ENCODE measurements at regions not wholly inside any gene's neighbourhood (a gene's known extent, or its start where the extent isn't known, plus 50 kb on each side); places are given as distances from the start of the nearest gene placed in this dataset.
"Not testable (repeated sequence)": the region's sequence is repeated elsewhere in the genome, so short reads cannot be mapped to it uniquely, and the experiment has no call there.

- Mint-ChIP-seq H3K4me3 (no peak overlapping the region), H3K27ac (no peak overlapping the region), H3K4me1 (no peaks in the 10 kb centered on the region), H3K27me3 (no peaks in the 10 kb centered on the region), H3K36me3 (no peaks in the 10 kb centered on the region), H3K9me3 (peaks cover 0 to 11% (median 6%) of the 10 kb centered on the region in 8 donors)
- H3K36me3 ChIP-seq (ENCODE audit: insufficient read depth, low read length): no peaks in the 10 kb centered on the region
- no peaks in the 10 kb centered on the region for H3K4me1 ChIP-seq (ENCODE audit: insufficient read depth, low read length)
- no peaks in the 10 kb centered on the region for H3K9me3 ChIP-seq (ENCODE audit: control insufficient read depth in 1 of 2, low read length in 2 of 2)
- CTCF ChIA-PET (ENCODE audit: partially characterized antibody): no interaction called here
- intact Hi-C loops (cut with micrococcal nuclease): no loop called here
- H3K27me3 ChIP-seq (ENCODE audit: insufficient read depth, low read length): no peaks in the 10 kb centered on the region
- H3K27ac ChIP-seq (ENCODE audit: low read depth, low read length): no peak overlapping the region
- no peak overlapping the region for H3K4me3 ChIP-seq (ENCODE audit: low read length in 2 of 2)
- no peak for DNase-seq
- POLR2A ChIA-PET (ENCODE audit: partially characterized antibody): no interaction called here
These were observed 550.0 kb upstream of the SYT4 start for GRCh38 chr18:43827311-43827710.

GRCh38 chr18:43830303-43830702 is 553.0 kb upstream of the SYT4 start:
- no peak for DNase-seq
- Mint-ChIP-seq H3K4me1 (no peaks in the 10 kb centered on the region), H3K9me3 (peaks cover 0 to 15% (median 6%) of the 10 kb centered on the region in 8 donors), H3K27ac (no peak overlapping the region), H3K27me3 (no peaks in the 10 kb centered on the region), H3K4me3 (no peak overlapping the region), H3K36me3 (no peaks in the 10 kb centered on the region)
- Histone ChIP-seq H3K27ac (ENCODE audit: low read depth, low read length) (no peak overlapping the region), H3K4me3 (ENCODE audit: low read length in 2 of 2) (no peak overlapping the region), H3K4me1 (ENCODE audit: insufficient read depth, low read length) (no peaks in the 10 kb centered on the region), H3K27me3 (ENCODE audit: insufficient read depth, low read length) (no peaks in the 10 kb centered on the region), H3K36me3 (ENCODE audit: insufficient read depth, low read length) (no peaks in the 10 kb centered on the region), H3K9me3 (ENCODE audit: control insufficient read depth in 1 of 2, low read length in 2 of 2) (no peaks in the 10 kb centered on the region)
- ChIA-PET POLR2A (ENCODE audit: partially characterized antibody) (no interaction called here), CTCF (ENCODE audit: partially characterized antibody) (no interaction called here)
- intact Hi-C loops (cut with micrococcal nuclease): no loop called here

- H3K36me3 Mint-ChIP-seq: no peaks in the 10 kb centered on the region
- ChIA-PET POLR2A (ENCODE audit: partially characterized antibody) (no interaction called here), CTCF (ENCODE audit: partially characterized antibody) (interaction anchor here (0.9 kb wide), 1 partner anchor 12 kb away, joined by 3 read pairs; no protein-coding TSS in a partner anchor)
These were observed 553.7 kb upstream of the SYT4 start for GRCh38 chr18:43830947-43831346.

GRCh38 chr18:43846299-43846698 is 569.0 kb upstream of the SYT4 start:
- no peaks in the 10 kb centered on the region for H3K36me3 Mint-ChIP-seq
- H3K4me1 ChIP-seq (ENCODE audit: insufficient read depth, low read length): no peaks in the 10 kb centered on the region
- H3K36me3 ChIP-seq (ENCODE audit: insufficient read depth, low read length): no peaks in the 10 kb centered on the region
- intact Hi-C loops (cut with micrococcal nuclease): no loop called here
- POLR2A ChIA-PET (ENCODE audit: partially characterized antibody): no interaction called here
- H3K4me3 ChIP-seq (ENCODE audit: low read length in 2 of 2): no peak overlapping the region
- peaks cover 0 to 11% (median 6%) of the 10 kb centered on the region in 8 donors for H3K9me3 Mint-ChIP-seq
- H3K27me3 Mint-ChIP-seq: no peaks in the 10 kb centered on the region
- no peak for DNase-seq
- H3K9me3 ChIP-seq (ENCODE audit: control insufficient read depth in 1 of 2, low read length in 2 of 2): no peaks in the 10 kb centered on the region
- H3K27me3 ChIP-seq (ENCODE audit: insufficient read depth, low read length): no peaks in the 10 kb centered on the region
- CTCF ChIA-PET (ENCODE audit: partially characterized antibody): no interaction called here
- H3K4me1 Mint-ChIP-seq: no peaks in the 10 kb centered on the region
- no peak overlapping the region for H3K27ac ChIP-seq (ENCODE audit: low read depth, low read length)
- no peak overlapping the region for H3K4me3 Mint-ChIP-seq
- no peak overlapping the region for H3K27ac Mint-ChIP-seq

More at GRCh38 chr18:43830947-43831346, 553.7 kb upstream of the SYT4 start:
- Histone ChIP-seq H3K9me3 (ENCODE audit: control insufficient read depth in 1 of 2, low read length in 2 of 2) (no peaks in the 10 kb centered on the region), H3K4me1 (ENCODE audit: insufficient read depth, low read length) (no peaks in the 10 kb centered on the region), H3K36me3 (ENCODE audit: insufficient read depth, low read length) (no peaks in the 10 kb centered on the region), H3K4me3 (ENCODE audit: low read length in 2 of 2) (no peak overlapping the region), H3K27ac (ENCODE audit: low read depth, low read length) (no peak overlapping the region), H3K27me3 (ENCODE audit: insufficient read depth, low read length) (no peaks in the 10 kb centered on the region)
- H3K4me1 Mint-ChIP-seq: no peaks in the 10 kb centered on the region
- H3K9me3 Mint-ChIP-seq: peaks cover 0 to 13% (median 6%) of the 10 kb centered on the region in 8 donors
- DNase-seq: no peak
- intact Hi-C loops (cut with micrococcal nuclease): no loop called here
- no peaks in the 10 kb centered on the region for H3K27me3 Mint-ChIP-seq
- no peak overlapping the region for H3K4me3 Mint-ChIP-seq
- H3K27ac Mint-ChIP-seq: no peak overlapping the region

- no peak overlapping the region for H3K4me3 ChIP-seq (ENCODE audit: low read length in 2 of 2)
- peaks cover 0 to 15% (median 8%) of the 10 kb centered on the region in 8 donors for H3K9me3 Mint-ChIP-seq
- no peak overlapping the region for H3K27ac ChIP-seq (ENCODE audit: low read depth, low read length)
- ChIA-PET POLR2A (ENCODE audit: partially characterized antibody) (no interaction called here), CTCF (ENCODE audit: partially characterized antibody) (no interaction called here)
- H3K27me3 ChIP-seq (ENCODE audit: insufficient read depth, low read length): no peaks in the 10 kb centered on the region
- H3K36me3 ChIP-seq (ENCODE audit: insufficient read depth, low read length): no peaks in the 10 kb centered on the region
- H3K27me3 Mint-ChIP-seq: no peaks in the 10 kb centered on the region
- no peaks in the 10 kb centered on the region for H3K4me1 Mint-ChIP-seq
- no peaks in the 10 kb centered on the region for H3K36me3 Mint-ChIP-seq
- no peak for DNase-seq
- no peaks in the 10 kb centered on the region for H3K9me3 ChIP-seq (ENCODE audit: control insufficient read depth in 1 of 2, low read length in 2 of 2)
- no peaks in the 10 kb centered on the region for H3K4me1 ChIP-seq (ENCODE audit: insufficient read depth, low read length)
- H3K27ac Mint-ChIP-seq: no peak overlapping the region
- no peak overlapping the region for H3K4me3 Mint-ChIP-seq
- intact Hi-C loops (cut with micrococcal nuclease): no loop called here
These were observed 570.1 kb upstream of the SYT4 start for GRCh38 chr18:43847164-43848091.

GRCh38 chr18:43849831-43850230 is 572.5 kb upstream of the SYT4 start:
- H3K36me3 ChIP-seq (ENCODE audit: insufficient read depth, low read length); H3K4me1 Mint-ChIP-seq; H3K27ac ChIP-seq (ENCODE audit: low read depth, low read length); H3K9me3 ChIP-seq (ENCODE audit: control insufficient read depth in 1 of 2, low read length in 2 of 2); CTCF ChIA-PET (ENCODE audit: partially characterized antibody); H3K27ac Mint-ChIP-seq; H3K27me3 ChIP-seq (ENCODE audit: insufficient read depth, low read length); intact Hi-C loops (cut with micrococcal nuclease); H3K4me1 ChIP-seq (ENCODE audit: insufficient read depth, low read length); H3K36me3 Mint-ChIP-seq; POLR2A ChIA-PET (ENCODE audit: partially characterized antibody); DNase-seq; H3K27me3 Mint-ChIP-seq; H3K4me3 ChIP-seq (ENCODE audit: low read length in 2 of 2): not testable (repeated sequence)
- Mint-ChIP-seq H3K4me3 (peak overlapping the region in 1 of 8 donors; percentile 33), H3K9me3 (peaks cover 0 to 34% (median 15%) of the 10 kb centered on the region in 8 donors)

GRCh38 chr18:43855376-43855775 is 578.1 kb upstream of the SYT4 start:
- intact Hi-C loops (cut with micrococcal nuclease): no loop called here
- ChIA-PET POLR2A (ENCODE audit: partially characterized antibody) (no interaction called here), CTCF (ENCODE audit: partially characterized antibody) (no interaction called here)
- no peak overlapping the region for H3K27ac ChIP-seq (ENCODE audit: low read depth, low read length)
- no peak overlapping the region for H3K27ac Mint-ChIP-seq
- H3K27me3 ChIP-seq (ENCODE audit: insufficient read depth, low read length): no peaks in the 10 kb centered on the region
- H3K4me1 ChIP-seq (ENCODE audit: insufficient read depth, low read length): no peaks in the 10 kb centered on the region
- no peaks in the 10 kb centered on the region for H3K9me3 ChIP-seq (ENCODE audit: control insufficient read depth in 1 of 2, low read length in 2 of 2)
- DNase-seq: no peak
- H3K4me3 Mint-ChIP-seq: no peak overlapping the region
- H3K36me3 ChIP-seq (ENCODE audit: insufficient read depth, low read length): no peaks in the 10 kb centered on the region
- peaks cover 0 to 38% (median 10%) of the 10 kb centered on the region in 8 donors for H3K9me3 Mint-ChIP-seq
- H3K27me3 Mint-ChIP-seq: no peaks in the 10 kb centered on the region
- H3K36me3 Mint-ChIP-seq: no peaks in the 10 kb centered on the region
- no peak overlapping the region for H3K4me3 ChIP-seq (ENCODE audit: low read length in 2 of 2)
- H3K4me1 Mint-ChIP-seq: no peaks in the 10 kb centered on the region

Data from CD4-positive, alpha-beta memory T cell (primary cell).